HG02885 (cell line): ENCODE measurements at regions not wholly inside any gene's neighbourhood (a gene's known extent, or its start where the extent isn't known, plus 50 kb on each side); places are given as distances from the start of the nearest gene placed in this dataset.
A peak's percentile ranks its signal among the peaks of the same experiment; 100 is the strongest.

Source experiments
- ATAC-seq: cut with Tn5 transposase; IDR thresholded peaks from one replicate; pipeline ENCODE4 v1.9.1; 2021; ENCODE audit warnings: mild to moderate bottlenecking; ENCODE audit not compliant: unreplicated experiment, poor library complexity

GRCh38 chr6:139768196-139768595 is 393.7 kb upstream of the CITED2 start:
- ATAC-seq: no peak

- no peak for ATAC-seq
Observed at GRCh38 chr6:139766796-139767195, 392.3 kb upstream of the CITED2 start.

GRCh38 chr6:139765825-139766285 is 391.4 kb upstream of the CITED2 start:
- ATAC-seq: no peak

- ATAC-seq: peak; percentile 86
Observed at GRCh38 chr6:139764498-139764986, 390.1 kb upstream of the CITED2 start.

- ATAC-seq: no peak
Observed at GRCh38 chr6:139763468-139764210, 389.2 kb upstream of the CITED2 start.

- ATAC-seq: peak; percentile 53
Observed at GRCh38 chr6:139762587-139763031, 388.2 kb upstream of the CITED2 start.

GRCh38 chr6:139760128-139760527 is 385.7 kb upstream of the CITED2 start:
- ATAC-seq: no peak

- no peak for ATAC-seq
Observed at GRCh38 chr6:139759086-139759485, 384.6 kb upstream of the CITED2 start.

- no peak for ATAC-seq
Observed at GRCh38 chr6:139758209-139758611, 383.8 kb upstream of the CITED2 start.

GRCh38 chr6:139757784-139758183 is 383.3 kb upstream of the CITED2 start:
- no peak for ATAC-seq

GRCh38 chr6:139756381-139756780 is 381.9 kb upstream of the CITED2 start:
- no peak for ATAC-seq

- no peak for ATAC-seq
Observed at GRCh38 chr6:139754898-139755775, 380.7 kb upstream of the CITED2 start.

- ATAC-seq: no peak
Observed at GRCh38 chr6:139753198-139753861, 378.9 kb upstream of the CITED2 start.

- ATAC-seq: no peak
Observed at GRCh38 chr6:139752086-139752485, 377.6 kb upstream of the CITED2 start.

- ATAC-seq: no peak
Observed at GRCh38 chr6:139751179-139751578, 376.7 kb upstream of the CITED2 start.

- ATAC-seq: no peak
Observed at GRCh38 chr6:139748353-139749146, 374.1 kb upstream of the CITED2 start.

- no peak for ATAC-seq
Observed at GRCh38 chr6:139747154-139747553, 372.7 kb upstream of the CITED2 start.

GRCh38 chr6:139744891-139745290 is 370.4 kb upstream of the CITED2 start:
- no peak for ATAC-seq

GRCh38 chr6:139743664-139744437 is 369.4 kb upstream of the CITED2 start:
- no peak for ATAC-seq
